HCT116 (cell line): ENCODE measurements at regions not wholly inside any gene's neighbourhood (a gene's known extent, or its start where the extent isn't known, plus 50 kb on each side); places are given as distances from the start of the nearest gene placed in this dataset.

Source experiments
- ATAC-seq: fragments of 200-7000 bp; cut with Tn5 transposase; 2 replicates; pipeline ENCODE4 v1.9.1; 2020; ENCODE audit warnings: mild to moderate bottlenecking, moderate library complexity
- BruUV-seq: library from RNA; stranded (reverse); fragments of 400-500 nt; replicated peaks from 2 replicates; lab custom pipeline; 2021; lab: Mats Ljungman, UMichigan
- CTCF ChIA-PET: fragments of 300-600 bp; sonication (Branson Sonifier 250); formaldehyde crosslinking; loops from one replicate; lab custom pipeline; 2021; ENCODE audit warnings: antibody characterized with exemption; lab: Charles Lee
- POLR2A ChIA-PET: fragments of 300-600, 350-600 bp; sonication (Branson Sonifier 250); formaldehyde crosslinking; loops from one replicate; lab custom pipeline; 2021; ENCODE audit warnings: antibody characterized with exemption; lab: Charles Lee
- RAD21 ChIA-PET, 2 experiments: fragments of 300-600 bp; sonication (Branson Sonifier 250); formaldehyde crosslinking; loops; one replicate each; lab custom pipeline; 2023; ENCODE audit warnings: low total read pairs in 2 of 2; ENCODE audit not compliant: uncharacterized antibody in 2 of 2, unreplicated experiment in 2 of 2, low non-redundant PET in 1 of 2; lab: Charles Lee
- DNase-seq: peaks from one replicate; pipeline ENCODE4 v3.0.0-alpha.2; 2010; ENCODE audit warnings: low read depth, low spot score
- H2AFZ ChIP-seq: fragments of 200-600 bp; shearing (Covaris generic), sonication (generic); 2 replicates; pipeline ENCODE4 v1.6.1; 2017; ENCODE audit warnings: low read depth, mixed run types, mixed read lengths, antibody characterized with exemption, low read length; ENCODE audit not compliant: poor library complexity, severe bottlenecking
- H3K27ac ChIP-seq: 2 replicates; pipeline ENCODE4 v1.5.1; 2012; ENCODE audit warnings: low read depth, low read length
- H3K27me3 ChIP-seq: fragments of 200-600 bp; sonication (generic); 2 replicates; pipeline ENCODE4 v1.6.1; 2016; ENCODE audit warnings: mixed run types, low read length, mixed read lengths; ENCODE audit not compliant: insufficient read depth
- H3K36me3 ChIP-seq, 2 experiments: fragments of 200-500 bp in 1 of 2; fragments of 200-600 bp in 1 of 2; sonication (Bioruptor generic) in 1 of 2; sonication (generic) in 1 of 2; 2 replicates each; pipeline versions ENCODE4 v1.5.1 to v1.6.1; 2014 to 2016; ENCODE audit warnings: low read length in 2 of 2, inconsistent platforms in 1 of 2, mixed read lengths in 1 of 2, mixed run types in 1 of 2; ENCODE audit not compliant: insufficient read depth in 2 of 2, control insufficient read depth in 1 of 2
- H3K4me1 ChIP-seq, 2 experiments: fragments of 200-600 bp in 1 of 2; sonication (generic) in 1 of 2; 2 replicates each; pipeline versions ENCODE4 v1.5.1 to v1.6.1; 2012 to 2017; ENCODE audit warnings: low read length in 2 of 2, inconsistent platforms in 1 of 2, mild to moderate bottlenecking in 1 of 2, mixed read lengths in 1 of 2, mixed run types in 1 of 2, moderate library complexity in 1 of 2; ENCODE audit not compliant: insufficient read depth in 2 of 2, control insufficient read depth in 1 of 2
- H3K4me2 ChIP-seq: fragments of 200-600 bp; sonication (generic); 2 replicates; pipeline ENCODE4 v1.6.1; 2017; ENCODE audit warnings: mixed run types, low read length, mixed read lengths
- H3K4me3 ChIP-seq, 2 experiments: fragments of 200-600 bp in 1 of 2; sonication (generic) in 1 of 2; replicated peaks in 1 of 2; 2 replicates each; pipeline ENCODE4 v1.5.1; 2011 to 2016; ENCODE audit warnings: low read length in 2 of 2, control low read depth in 1 of 2, low read depth in 1 of 2, mild to moderate bottlenecking in 1 of 2, mixed read lengths in 1 of 2, mixed run types in 1 of 2
- H3K79me2 ChIP-seq: fragments of 200-600 bp; sonication (generic); 2 replicates; pipeline ENCODE4 v1.6.1; 2017; ENCODE audit warnings: mild to moderate bottlenecking, mixed run types, low read length, moderate library complexity, mixed read lengths; ENCODE audit not compliant: insufficient read depth
- H3K9ac ChIP-seq: fragments of 200-600 bp; sonication (generic); 2 replicates; pipeline ENCODE4 v1.6.1; 2016; ENCODE audit warnings: low read length, mixed read lengths
- H3K9me2 ChIP-seq: fragments of 200-600 bp; sonication (generic), shearing (Covaris generic); 2 replicates; pipeline ENCODE4 v1.6.1; 2017; ENCODE audit warnings: mixed run types, mild to moderate bottlenecking, moderate library complexity; ENCODE audit not compliant: insufficient read depth
- H3K9me3 ChIP-seq, 2 experiments: fragments of 200-500 bp in 1 of 2; fragments of 200-600 bp in 1 of 2; sonication (Bioruptor generic) in 1 of 2; sonication (generic) in 1 of 2; 2 replicates each; pipeline ENCODE4 v1.6.1; 2014 to 2017; ENCODE audit warnings: low read length in 2 of 2, mixed read lengths in 2 of 2, inconsistent platforms in 1 of 2, low read depth in 1 of 2, mild to moderate bottlenecking in 1 of 2, mixed run types in 1 of 2, moderate library complexity in 1 of 2; ENCODE audit not compliant: control insufficient read depth in 1 of 2, insufficient read depth in 1 of 2
- H4K20me1 ChIP-seq: fragments of 200-600 bp; sonication (generic), shearing (Covaris generic); 2 replicates; pipeline ENCODE4 v1.6.1; 2017; ENCODE audit warnings: mixed run types, mild to moderate bottlenecking, moderate library complexity; ENCODE audit not compliant: insufficient read depth
- CBX3 ChIP-seq: IDR thresholded peaks from 2 replicates; pipeline ENCODE4 v1.6.1; 2012; ENCODE audit warnings: low read depth
- CEBPB ChIP-seq: IDR thresholded peaks from 2 replicates; pipeline ENCODE4 v1.6.1; 2012; ENCODE audit warnings: low read depth
- EGR1 ChIP-seq: IDR thresholded peaks from 2 replicates; pipeline ENCODE4 v1.6.1; 2012; ENCODE audit warnings: low read depth
- ELF1 ChIP-seq: IDR thresholded peaks from 2 replicates; pipeline ENCODE4 v1.6.1; 2012; ENCODE audit warnings: low read depth, borderline replicate concordance
- EZH2 ChIP-seq: fragments of 200-600 bp; sonication (generic); IDR thresholded peaks from 2 replicates; pipeline ENCODE4 v1.6.1; 2017; ENCODE audit warnings: antibody characterized with exemption, mixed run types
- EZH2phosphoT487 ChIP-seq: fragments of 200-600 bp; IDR thresholded peaks from 2 replicates; pipeline ENCODE4 v1.6.1; 2018; ENCODE audit warnings: antibody characterized with exemption, borderline replicate concordance
- FOSL1 ChIP-seq: IDR thresholded peaks from 2 replicates; pipeline ENCODE4 v1.6.1; 2012; ENCODE audit warnings: low read depth
- JUND ChIP-seq: IDR thresholded peaks from 2 replicates; pipeline ENCODE4 v1.6.1; 2012
- REST ChIP-seq: IDR thresholded peaks from 2 replicates; pipeline ENCODE4 v1.6.1; 2012; ENCODE audit warnings: low read depth
- SIN3A ChIP-seq: IDR thresholded peaks from 2 replicates; pipeline ENCODE4 v1.6.1; 2012; ENCODE audit warnings: low read depth
- SP1 ChIP-seq: IDR thresholded peaks from 2 replicates; pipeline ENCODE4 v1.6.1; 2012; ENCODE audit warnings: low read depth
- SRF ChIP-seq: IDR thresholded peaks from 2 replicates; pipeline ENCODE4 v1.6.1; 2012; ENCODE audit warnings: low read depth
- ZNF274 ChIP-seq: fragments of 200-500 bp; sonication (Bioruptor generic); IDR thresholded peaks from 2 replicates; pipeline ENCODE4 v1.6.1; 2014; ENCODE audit warnings: mild to moderate bottlenecking, low read depth, low read length, inconsistent platforms
- intact Hi-C: fragments of 100-400 bp; cut with micrococcal nuclease; formaldehyde crosslinking; loops from 2 replicates; pipeline ENCODE4 v1.10.0; 2022

GRCh38 chr2:19654310-19655090 is 247.3 kb downstream of the TTC32 start:
- no peak overlapping the region for H3K4me2 ChIP-seq
- no peaks in the 10 kb centered on the region for H3K9me3 ChIP-seq
- ChIA-PET POLR2A (no interaction called here), CTCF (no interaction called here), RAD21 (no interaction called here)
- ATAC-seq: no peak
- H4K20me1 ChIP-seq: no peaks in the 10 kb centered on the region
- H3K79me2 ChIP-seq: no peaks in the 10 kb centered on the region
- no TSS peak for BruUV-seq
- DNase-seq: no peak
- H3K27me3 ChIP-seq: no peaks in the 10 kb centered on the region
- no peaks in the 10 kb centered on the region for H3K4me1 ChIP-seq
- intact Hi-C loops: no loop called here
- H2AFZ ChIP-seq: no peak overlapping the region
- no peak overlapping the region for H3K9ac ChIP-seq
- no peak overlapping the region for H3K27ac ChIP-seq
- no peaks in the 10 kb centered on the region for H3K9me2 ChIP-seq
- H3K36me3 ChIP-seq: no peaks in the 10 kb centered on the region
- H3K4me3 ChIP-seq: no peak overlapping the region
- TF ChIP-seq JUND: no peak

GRCh38 chr2:19653509-19653908 is 248.3 kb downstream of the TTC32 start:
- Histone ChIP-seq H3K4me1 (no peaks in the 10 kb centered on the region), H3K36me3 (no peaks in the 10 kb centered on the region), H4K20me1 (no peaks in the 10 kb centered on the region), H3K27ac (no peak overlapping the region), H3K27me3 (no peaks in the 10 kb centered on the region), H3K4me3 (no peak overlapping the region), H3K4me2 (no peak overlapping the region), H3K9ac (no peak overlapping the region), H3K9me2 (no peaks in the 10 kb centered on the region), H3K9me3 (no peaks in the 10 kb centered on the region), H2AFZ (no peak overlapping the region), H3K79me2 (no peaks in the 10 kb centered on the region)
- ChIA-PET POLR2A (no interaction called here), RAD21 (no interaction called here), CTCF (no interaction called here)
- intact Hi-C loops: no loop called here
- BruUV-seq: no TSS peak
- TF ChIP-seq FOSL1: no peak
- TF ChIP-seq SIN3A: no peak
- no peak for TF ChIP-seq ZNF274
- no peak for TF ChIP-seq JUND
- no peak for TF ChIP-seq SP1
- no peak for TF ChIP-seq REST
- TF ChIP-seq ELF1: no peak
- TF ChIP-seq SRF: no peak
- TF ChIP-seq EGR1: no peak
- TF ChIP-seq CEBPB: no peak
- TF ChIP-seq EZH2: no peak
- TF ChIP-seq EZH2phosphoT487: no peak
- TF ChIP-seq CBX3: no peak
- ATAC-seq (no peak), DNase-seq (no peak)
